DMS153 (cell line): ENCODE measurements at regions not wholly inside any gene's neighbourhood (a gene's known extent, or its start where the extent isn't known, plus 50 kb on each side); places are given as distances from the start of the nearest gene placed in this dataset.

Experiments used
- DNase-seq: peaks from one replicate; lab custom pipeline; 2025; lab: John Stamatoyannopoulos, UW

DNA sequence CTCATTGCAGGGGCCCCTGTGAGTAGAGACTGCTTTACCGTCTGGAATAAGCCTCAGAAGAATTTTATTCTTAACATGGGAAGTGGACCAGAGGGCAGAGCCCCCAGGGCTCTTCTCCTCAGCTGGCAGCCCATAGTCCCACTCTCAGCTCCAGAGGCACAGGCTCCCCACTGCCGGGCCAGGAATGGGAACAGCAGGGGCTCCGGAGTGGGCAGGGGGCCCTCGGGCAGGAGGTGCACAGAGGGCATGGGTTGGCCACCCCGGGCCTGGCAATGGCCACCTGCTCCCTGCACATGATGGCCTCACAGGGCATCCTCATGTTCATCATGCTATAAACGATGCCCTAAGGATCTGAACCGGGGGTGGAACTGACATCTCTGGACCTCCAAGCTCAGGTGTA is 1469.7 kb downstream of the BRD1 start:
- no peak for DNase-seq

DNA sequence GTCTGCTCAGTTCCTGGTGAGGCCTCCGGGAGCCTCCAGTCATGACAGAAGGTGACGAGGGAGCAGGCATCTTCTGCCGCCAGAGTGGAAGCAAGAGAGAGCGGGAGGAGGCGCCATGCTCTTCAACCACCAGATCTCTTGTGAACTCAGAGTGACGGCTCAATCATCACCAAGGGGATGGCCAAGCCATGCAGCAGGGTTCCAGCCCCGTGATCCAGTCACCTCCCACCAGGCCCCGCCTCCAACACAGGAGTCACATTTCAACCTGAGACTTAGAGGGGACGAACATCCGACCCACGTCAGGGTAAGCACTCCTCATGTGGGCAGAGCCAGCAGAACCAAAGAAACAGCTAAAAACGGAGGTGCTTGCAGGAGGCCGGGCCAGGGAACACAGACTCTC is 1470.5 kb downstream of the BRD1 start:
- no peak for DNase-seq

DNA sequence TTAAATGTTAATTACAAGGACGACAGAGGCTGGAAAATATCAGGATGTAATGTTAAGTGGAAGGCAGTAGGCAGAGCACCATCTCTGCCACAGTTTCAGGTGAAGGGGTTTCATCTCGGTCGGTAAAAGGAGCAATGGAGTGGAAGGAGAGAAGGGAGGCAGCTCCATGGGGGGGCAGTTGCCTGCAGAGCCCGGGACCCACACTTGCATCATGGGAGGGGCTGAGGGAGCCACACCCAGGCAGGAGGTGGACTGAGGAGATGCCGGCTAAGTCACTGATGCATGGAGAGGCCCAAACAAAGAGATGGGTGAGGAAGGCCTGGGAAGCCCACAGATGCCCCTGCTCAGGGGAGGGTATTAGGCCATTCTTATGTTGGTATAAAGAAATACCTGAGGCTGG is 1470.9 kb downstream of the BRD1 start:
- no peak for DNase-seq

DNA sequence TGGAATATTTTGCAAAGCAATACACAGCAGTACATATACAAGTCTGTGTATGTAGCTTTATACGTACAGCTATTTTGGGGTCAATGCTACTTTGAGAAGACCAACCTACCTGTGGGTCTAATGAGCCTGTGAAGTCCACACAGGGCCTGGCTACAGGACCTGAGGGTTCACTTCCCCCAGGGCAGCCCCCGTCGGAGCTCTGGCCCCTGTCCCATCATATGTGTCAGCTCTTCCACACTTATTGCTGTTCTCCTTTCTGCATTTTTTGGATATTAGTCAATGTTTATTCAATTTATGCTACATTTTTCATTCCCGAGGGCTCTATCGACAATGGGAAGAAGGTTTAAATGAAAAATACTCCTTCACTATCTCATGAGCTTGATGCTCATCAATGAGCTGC is 1473.6 kb downstream of the BRD1 start:
- no peak for DNase-seq

DNA sequence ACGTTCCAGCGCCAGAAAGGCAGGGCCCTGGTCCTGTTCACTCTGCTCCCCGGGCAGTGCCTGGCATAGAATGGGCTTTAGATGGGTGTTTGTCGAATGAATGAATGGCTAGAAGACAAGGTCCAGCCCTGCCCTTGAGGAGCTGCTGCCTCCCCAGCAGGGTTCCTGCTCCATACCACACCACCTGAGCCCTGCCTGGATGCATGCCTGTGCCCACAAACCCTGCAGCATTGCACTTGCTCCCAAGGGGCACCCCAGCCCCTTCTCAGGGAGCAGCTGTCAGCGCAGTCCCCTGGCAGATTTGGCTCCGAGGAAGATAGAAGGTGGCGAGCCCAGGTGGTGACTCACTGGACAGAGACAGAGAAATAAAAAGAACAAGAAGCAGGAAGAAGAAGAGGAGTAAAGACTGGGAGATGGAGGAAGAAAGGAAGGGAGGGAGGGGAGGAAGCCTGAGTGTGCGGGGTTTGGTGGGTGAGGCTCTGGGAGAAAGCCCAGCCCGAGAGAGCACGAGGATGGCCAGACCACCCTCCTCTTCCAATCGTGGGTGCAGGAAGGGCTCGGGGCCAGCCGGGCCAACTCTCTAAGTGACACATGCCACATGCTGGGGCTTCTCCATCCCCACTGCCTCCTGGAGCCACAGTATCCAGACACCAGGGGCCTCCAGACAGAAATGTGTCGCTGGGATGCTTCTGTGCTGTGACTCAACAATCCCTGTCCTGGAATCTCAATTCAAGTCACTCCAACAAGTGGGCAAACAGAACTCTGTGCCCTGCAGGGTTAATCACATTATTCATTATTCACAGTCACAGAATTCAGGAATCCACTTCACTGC is 1474.3 kb downstream of the BRD1 start:
- DNase-seq, result no peak

DNA sequence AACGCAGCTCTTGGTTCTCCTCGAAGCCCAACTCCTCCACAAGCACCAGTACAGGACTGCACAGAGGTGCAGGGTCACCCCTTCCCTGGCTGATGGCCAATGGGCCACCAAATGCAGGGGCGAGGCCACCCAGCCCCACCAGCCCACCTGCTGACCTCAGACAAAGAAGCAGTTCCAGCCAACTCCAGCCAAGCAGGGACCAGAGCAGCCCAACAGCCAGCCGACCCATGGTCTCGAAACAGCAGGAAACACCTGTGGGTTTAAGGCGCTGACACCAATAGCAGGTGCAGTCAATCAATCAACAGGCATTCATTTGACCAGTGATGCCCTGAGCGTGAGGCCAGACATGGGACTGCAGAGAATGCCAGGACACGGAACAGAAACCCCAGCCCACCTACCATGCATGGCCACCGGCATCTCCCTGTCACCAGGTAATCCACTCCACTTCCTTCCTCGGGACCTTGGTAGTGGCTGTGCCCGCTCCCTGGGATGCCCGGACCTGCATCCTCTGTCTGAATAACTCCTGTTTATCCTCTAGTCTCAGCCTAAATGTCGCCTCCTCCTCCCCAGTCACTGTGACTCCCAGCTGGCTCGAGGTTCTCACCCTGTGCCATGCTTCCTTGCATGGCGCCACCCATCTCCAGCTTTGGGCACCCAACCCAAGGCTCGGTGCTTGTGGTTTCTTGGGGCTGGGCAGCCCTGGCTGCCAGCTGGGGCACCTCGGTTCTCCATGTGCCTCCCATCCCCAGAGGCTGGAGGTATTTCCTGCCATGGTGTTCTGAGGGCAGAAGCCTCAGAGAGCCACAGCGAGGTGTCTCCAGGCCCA is 1475.4 kb downstream of the BRD1 start:
- DNase-seq, result no peak

DNA sequence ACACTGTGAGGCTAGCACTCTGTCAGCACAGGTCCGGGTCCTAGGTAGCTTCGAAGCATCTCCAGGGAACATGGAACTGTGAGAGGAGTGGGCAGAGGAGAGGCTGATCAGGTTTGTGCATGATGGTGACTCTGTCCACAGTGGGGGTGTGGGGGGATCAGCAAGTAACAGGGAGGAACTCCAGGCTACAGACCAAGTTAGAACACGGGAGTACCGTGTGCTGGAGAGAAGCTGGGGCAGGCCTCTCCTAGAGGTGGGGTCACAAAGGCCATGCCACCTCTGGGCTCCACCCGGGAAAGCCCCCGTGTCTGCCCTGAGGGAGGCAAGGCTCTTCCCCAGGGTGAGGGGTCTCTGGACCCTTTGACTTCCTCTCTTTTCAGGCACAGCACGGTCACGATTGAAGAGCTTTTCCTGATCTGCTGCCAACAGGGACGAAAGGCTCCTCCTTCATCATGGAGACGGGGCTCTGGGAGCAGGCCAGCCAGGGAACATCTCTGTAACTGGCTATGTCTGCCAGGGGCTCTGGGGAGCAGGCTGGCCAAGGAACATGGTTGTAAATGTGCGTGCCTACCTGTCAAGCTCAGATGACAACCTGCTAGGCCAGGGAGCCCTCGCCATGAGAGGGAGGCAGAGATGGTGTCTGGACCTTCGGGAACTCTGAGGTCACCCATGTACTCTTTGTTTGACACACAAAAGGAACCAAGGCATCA is 1476.1 kb downstream of the BRD1 start:
- no peak for DNase-seq

DNA sequence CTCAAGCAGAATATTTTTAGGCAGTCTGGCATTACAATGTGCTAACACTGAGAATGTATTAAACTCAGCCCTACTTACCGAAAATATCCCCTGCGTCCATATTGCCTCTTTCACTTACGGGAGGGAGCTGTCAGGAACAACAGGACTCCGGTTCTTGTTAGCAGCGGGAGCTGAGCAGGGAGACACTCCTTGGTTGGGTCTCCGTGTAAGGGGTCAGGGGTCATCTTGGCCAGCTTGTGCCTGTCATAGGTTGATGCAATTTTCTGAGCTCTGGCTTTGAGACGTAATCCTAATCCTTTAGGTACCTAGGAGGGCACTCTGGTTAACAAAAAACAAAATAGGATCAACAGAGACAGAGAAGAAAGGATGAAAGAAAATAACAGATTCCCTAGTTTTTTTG is 1477.2 kb downstream of the BRD1 start:
- DNase-seq, result no peak

DNA sequence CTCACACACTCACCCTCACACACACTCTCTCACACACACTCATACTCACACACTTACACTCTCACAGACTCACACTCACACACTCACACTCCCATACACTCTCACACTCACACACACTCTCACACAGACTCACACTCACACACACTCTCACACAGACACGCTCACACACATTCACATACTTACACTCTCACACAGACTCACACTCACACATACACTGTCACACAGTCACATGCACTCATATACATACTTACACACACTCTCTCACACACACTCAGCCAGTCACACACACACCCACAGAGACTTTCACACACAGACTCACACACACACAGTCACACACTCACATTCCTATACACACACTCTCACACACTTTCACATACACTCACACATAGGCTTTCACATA is 1478.8 kb downstream of the BRD1 start:
- DNase-seq, result no peak

DNA sequence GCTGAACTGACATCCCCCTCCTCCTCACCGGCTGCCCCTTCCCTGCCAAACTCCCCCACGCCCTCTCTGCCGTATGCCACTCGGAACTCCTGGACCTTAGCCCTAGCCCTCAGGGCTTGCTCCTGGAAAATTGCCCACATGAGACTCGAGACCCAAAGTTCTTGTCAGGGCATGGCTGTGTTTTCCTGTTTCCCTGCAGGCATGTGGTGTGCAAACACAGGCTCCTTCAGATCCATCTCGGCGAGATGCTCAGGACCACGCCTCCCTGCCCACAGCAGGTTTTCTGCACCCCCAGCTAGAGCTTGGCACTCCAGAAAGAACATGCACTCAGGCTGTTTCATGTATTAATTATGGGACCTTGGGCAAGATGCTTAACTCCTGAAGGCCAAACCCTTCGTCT is 1480.4 kb downstream of the BRD1 start:
- DNase-seq, result no peak

DNA sequence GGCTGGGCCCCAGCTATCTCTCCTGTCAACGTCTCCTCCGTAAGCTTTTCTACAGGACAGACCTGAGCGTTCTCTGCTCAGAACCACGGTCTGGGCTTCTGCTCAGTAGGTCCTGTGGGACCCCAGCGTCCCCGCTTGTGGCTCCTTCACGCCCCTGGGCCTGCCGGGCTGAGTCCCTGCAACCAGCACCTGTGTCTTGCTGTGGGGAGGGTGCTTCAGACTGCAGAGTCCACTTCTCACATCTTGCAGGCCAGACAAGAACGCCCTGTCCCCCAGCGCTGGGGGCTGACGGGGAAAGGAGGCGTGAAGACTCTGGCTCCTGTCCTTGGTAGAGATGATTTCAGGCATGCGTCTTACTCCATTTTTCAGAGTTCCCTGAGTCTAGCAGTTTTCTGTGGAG is 1480.8 kb downstream of the BRD1 start:
- no peak for DNase-seq

DNA sequence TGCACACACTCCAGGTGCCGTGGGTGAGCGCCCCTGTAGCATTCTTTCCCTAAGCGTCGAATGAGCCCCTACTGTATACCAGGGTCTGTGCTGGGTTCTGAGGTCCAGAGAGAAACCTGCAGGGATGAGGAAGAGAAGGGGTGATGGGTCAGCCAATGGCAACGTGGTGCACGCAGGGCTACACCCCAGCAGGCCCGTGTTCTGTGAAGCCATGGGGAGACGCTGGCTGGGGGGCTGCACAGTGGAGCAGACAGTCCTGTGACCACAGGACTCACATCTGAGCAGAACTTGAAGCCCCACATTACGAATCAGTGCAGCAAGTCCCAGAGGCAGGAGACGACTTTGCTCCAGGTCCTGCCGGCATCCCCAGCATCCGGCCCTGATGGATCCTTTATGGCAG is 1481.4 kb downstream of the BRD1 start:
- no peak for DNase-seq

DNA sequence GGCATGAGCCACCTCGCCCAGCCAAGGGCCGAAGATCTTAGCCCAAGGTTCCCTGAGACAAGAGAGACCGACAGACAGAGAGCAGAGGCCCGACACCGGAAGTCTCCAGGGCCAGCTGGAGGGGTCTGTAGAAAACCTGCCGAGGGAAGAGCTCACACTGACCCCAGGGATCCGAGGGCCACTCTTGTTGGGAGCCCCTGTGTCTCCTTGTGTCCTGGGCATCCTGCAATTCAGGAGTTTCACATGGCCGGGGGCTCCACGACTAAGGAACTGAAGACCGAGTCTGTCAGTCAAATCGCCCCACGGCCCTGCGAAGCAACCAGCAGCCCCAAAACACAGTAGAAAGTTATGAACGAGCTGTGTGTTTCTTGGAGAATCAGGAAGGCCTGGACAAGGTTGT is 1482.0 kb downstream of the BRD1 start:
- DNase-seq, result no peak

DNA sequence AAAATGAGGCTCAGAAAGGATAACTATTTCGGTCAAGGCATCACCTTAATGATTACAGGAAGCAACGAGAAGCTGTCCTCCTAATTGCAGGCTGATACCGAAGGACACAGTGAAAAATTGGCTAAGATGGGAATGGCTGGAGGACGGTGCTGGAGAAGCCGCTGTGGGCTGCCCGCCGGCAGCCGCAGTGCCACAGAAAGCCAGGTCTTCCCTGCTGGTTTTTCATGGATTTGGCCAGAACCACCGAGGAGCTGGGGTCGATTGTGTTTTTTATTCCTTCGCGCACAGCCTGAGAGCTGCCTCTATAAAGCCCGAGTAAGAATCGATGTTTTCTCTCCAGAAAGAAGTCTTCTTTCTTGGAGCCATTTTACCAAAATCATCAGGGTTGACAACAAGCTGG is 1484.2 kb downstream of the BRD1 start:
- no peak for DNase-seq

DNA sequence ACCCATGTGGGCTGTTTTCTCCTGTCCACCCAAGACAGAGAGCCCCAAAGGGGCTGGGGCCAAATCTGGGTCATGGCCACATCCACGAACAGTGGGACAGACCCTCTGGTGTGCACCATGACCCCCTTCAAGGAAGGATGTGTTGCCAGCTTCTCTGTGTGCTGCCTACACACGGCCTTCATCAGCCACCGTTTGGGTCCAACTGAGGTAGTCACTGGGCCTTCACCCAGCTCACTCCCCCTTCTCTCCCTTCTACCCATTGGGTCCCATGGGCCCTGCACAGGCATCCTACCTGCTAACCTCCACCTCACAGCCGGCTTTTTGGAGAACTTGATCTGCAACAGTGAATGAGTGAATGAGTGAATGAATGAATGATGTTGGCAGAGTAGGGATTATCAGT is 1484.9 kb downstream of the BRD1 start:
- no peak for DNase-seq

DNA sequence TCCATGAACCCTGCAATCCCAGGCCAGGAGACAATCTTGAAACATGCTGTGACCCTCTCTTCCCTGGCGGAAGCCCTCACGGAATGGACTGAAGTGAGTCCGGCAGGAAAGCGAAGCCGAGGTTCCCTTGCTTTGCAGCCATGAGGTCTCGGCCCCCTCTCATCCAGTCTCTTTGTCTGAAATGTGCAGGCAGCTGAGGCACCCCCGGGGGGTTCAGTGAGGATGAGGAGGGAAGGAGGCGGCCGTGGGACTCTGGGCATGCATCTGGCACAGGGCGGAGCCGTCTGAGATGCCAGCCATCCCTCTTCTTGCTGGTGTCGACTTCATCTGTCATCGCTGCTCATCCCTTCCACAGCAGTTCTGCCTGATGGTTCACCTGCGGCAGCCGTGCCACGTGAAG is 1485.7 kb downstream of the BRD1 start:
- DNase-seq, result no peak

DNA sequence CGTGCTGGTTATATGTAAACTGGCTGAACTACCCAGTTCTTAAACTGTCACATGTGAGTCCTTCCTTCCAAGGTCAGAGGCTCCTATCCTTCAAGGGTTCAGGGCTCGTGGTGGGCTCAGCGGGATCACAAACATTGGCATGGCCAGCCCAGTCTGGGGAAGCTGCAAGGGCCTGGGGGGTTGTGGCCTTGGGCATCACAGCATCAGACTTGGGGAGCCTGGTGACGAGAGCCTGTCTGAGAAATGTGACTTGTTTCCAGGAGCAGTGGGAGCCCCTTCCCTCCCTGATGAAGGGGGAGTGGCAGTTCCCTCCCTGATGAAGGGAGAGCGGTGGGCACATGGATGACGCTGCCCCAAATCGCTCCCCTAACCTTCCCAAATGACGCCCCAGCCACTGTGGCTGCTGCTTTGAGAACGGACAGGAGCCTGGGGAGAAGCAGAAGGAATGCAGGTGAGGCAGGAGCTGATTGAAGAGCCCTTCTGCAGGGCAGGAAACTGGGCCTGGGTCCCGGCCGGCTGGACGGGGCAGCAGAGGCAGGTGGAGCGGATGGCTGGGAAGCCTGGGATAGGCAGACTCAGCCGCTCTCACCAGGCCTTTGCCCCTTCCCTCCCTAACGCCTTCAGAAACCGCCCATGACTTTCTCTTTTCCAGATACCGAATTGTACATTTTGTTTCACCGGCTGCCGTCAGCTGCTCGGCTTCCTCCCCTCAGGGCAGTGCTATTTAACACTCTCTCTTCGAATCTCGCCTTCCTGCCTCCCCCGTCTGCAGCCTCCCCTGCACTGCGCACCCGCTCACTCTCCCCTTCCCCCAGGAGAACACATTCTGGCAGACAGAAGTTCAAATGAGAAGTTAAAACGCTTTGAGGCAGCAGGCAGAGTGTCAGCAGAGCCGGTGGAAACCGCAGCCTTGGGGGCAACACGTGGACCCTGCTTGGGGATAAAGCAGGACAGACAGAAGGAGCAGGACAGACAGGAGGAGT is 1486.7 kb downstream of the BRD1 start:
- no peak for DNase-seq

DNA sequence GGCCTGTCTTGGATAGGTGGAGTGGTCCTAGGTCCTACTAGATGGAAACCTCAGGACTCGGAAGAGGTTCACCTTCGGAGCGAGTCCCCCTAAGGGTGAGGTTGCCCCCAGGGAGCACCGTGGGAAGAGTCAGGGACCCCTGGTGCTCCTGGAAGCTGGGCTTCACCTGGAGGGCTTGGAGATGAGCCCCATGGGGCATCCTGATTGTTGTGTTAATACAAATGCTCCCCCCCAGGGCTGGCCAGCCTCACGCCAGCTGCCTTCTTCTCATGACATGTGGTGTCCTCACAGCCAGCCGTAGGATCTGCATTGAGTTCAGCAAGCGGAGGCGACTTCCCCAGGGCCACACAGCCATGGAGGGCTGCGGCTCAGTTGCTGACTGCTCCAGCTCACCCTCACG is 1487.5 kb downstream of the BRD1 start:
- no peak for DNase-seq

DNA sequence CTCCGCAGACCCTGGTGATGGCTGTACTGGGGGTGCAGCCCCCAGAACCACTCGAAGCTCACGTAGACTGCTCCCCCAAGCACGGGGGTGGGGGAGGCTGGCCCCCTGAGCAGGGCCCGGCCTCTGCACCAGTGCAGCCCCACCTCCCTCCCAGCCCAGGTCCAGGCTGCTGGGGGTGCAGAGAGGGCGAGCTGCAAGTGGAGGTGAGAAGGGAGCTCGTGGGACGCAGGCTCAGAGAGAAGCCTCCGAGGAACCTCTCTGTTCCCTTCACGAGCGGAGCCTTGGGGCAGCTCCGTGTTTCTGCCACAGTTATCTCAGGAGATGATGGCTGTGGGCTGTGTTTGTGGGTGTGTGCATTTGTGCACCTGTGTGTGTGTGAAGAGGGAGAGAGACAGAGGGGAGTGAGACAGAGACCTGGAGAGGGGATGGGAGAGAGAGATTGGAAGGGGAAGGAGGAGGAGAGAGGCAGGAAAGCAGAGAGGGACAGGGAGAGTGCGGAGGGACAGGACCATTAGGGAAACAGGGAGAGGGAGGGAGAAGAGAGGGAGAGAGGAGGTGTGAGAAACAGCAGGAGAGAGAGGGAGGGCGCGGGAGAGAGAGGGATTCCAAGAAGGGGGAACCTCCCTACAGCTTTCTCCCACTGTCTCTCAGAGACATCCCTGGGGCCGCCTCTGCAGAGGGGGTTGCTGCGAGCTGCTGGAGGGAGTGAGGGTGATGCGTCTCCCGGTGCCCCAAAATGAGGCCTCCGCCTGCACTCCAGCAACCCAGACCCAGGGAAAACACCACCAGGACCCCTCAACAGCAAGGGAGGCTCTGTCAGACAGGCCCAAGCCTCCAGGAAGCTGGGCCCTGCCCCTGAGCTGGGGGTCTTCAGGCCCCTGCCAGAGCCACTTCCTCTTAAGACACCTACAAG is 1488.6 kb downstream of the BRD1 start:
- DNase-seq, result no peak

DNA sequence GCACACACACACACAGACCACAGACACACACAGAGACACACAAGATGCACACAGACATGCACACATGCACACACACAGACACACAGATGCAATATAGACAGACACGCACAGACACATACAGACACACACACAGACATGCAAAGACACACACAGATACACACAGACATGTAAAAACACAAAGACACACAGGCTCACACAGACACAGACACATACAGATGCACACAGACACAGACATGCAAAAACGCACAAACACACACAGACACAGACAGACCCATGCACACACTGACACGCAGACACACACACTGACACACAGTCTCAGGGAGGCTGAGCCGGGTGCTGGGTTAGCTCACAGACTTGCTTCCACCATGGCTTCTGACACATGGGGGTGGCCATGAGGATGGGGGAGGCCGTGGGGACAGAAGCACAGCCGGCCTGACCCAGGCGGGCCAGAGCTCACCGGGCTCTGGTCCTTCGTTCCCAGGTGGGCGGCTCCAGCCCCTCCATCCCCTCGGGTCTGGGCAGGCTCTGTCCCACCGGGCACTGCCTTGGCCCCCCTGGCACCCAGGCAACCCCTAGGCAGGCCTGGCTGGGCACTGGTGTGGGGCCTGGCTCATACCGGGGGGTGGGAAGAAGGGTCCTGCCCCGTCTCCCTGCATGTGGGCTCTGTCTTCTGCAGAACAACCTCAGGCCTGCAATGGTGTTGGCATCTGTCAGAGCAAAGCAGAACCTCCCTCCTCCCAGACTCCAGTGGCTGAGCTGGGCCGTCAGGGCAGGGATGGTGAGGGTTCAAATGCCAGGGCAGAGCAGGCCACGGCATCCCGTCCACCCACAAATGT is 1489.5 kb downstream of the BRD1 start:
- DNase-seq, result no peak
